SK-N-SH (cell line): ENCODE measurements at regions not wholly inside any gene's neighbourhood (a gene's known extent, or its start where the extent isn't known, plus 50 kb on each side); places are given as distances from the start of the nearest gene placed in this dataset.

Experiments used
- CTCF ChIA-PET: fragments of 300-600, 350-600 bp; formaldehyde crosslinking; extraction: SDS; loops from one replicate; lab custom pipeline; 2021; lab: Yijun Ruan, JAX
- POLR2A ChIA-PET: fragments of 350-600 bp; sonication (Branson Sonifier 250); formaldehyde crosslinking; extraction: SDS; loops from one replicate; lab custom pipeline; 2020; ENCODE audit warnings: antibody characterized with exemption, inconsistent platforms; lab: Yijun Ruan, JAX
- DNase-seq: peaks from one replicate; pipeline ENCODE4 v3.0.0; 2012
- H2AFZ ChIP-seq: fragments of 200-600 bp; sonication (generic); 2 replicates; pipeline ENCODE4 v1.8.1; 2016; ENCODE audit warnings: antibody characterized with exemption, mild to moderate bottlenecking, low read depth
- H3F3A ChIP-seq: fragments of 200-600 bp; sonication (generic); replicated peaks from 2 replicates; pipeline ENCODE3; 2016; ENCODE audit warnings: antibody characterized with exemption, mild to moderate bottlenecking; ENCODE audit not compliant: insufficient read depth
- H3K27ac ChIP-seq, 2 experiments: fragments of 200-500 bp in 1 of 2; fragments of 200-600 bp in 1 of 2; sonication (Bioruptor generic) in 1 of 2; sonication (generic), shearing (Covaris generic) in 1 of 2; 2 replicates each; pipeline versions ENCODE4 v1.5.1 to v1.6.1; 2014 to 2016; ENCODE audit warnings: low read depth in 2 of 2, inconsistent platforms in 1 of 2, low read length in 1 of 2, mild to moderate bottlenecking in 1 of 2, mixed read lengths in 1 of 2
- H3K27me3 ChIP-seq: fragments of 200-600 bp; sonication (generic), shearing (Covaris generic); 2 replicates; pipeline ENCODE4 v1.6.1; 2016; ENCODE audit warnings: mixed run types; ENCODE audit not compliant: insufficient read depth
- H3K36me3 ChIP-seq, 2 experiments: fragments of 200-500 bp in 1 of 2; fragments of 200-600 bp in 1 of 2; sonication (Bioruptor generic) in 1 of 2; sonication (generic) in 1 of 2; replicated peaks in 1 of 2; 2 replicates each; pipeline versions ENCODE3 to v1.5.1; 2014 to 2016; ENCODE audit warnings: low read length in 1 of 2, mild to moderate bottlenecking in 1 of 2; ENCODE audit not compliant: insufficient read depth in 2 of 2, control insufficient read depth in 1 of 2
- H3K4me1 ChIP-seq, 2 experiments: fragments of 200-500 bp in 1 of 2; fragments of 200-600 bp in 1 of 2; sonication (Bioruptor generic) in 1 of 2; sonication (generic), shearing (Covaris generic) in 1 of 2; 2 replicates each; pipeline versions ENCODE4 v1.5.1 to v1.6.1; 2014 to 2016; ENCODE audit warnings: low read depth in 1 of 2, low read length in 1 of 2, mixed run types in 1 of 2; ENCODE audit not compliant: insufficient read depth in 2 of 2, control insufficient read depth in 1 of 2
- H3K4me2 ChIP-seq: fragments of 200-600 bp; sonication (generic), shearing (Covaris generic); 2 replicates; pipeline ENCODE4 v1.6.1; 2017; ENCODE audit warnings: mixed run types
- H3K4me3 ChIP-seq, 2 experiments: fragments of 200-500 bp in 1 of 2; fragments of 200-600 bp in 1 of 2; sonication (Bioruptor generic) in 1 of 2; sonication (generic), shearing (Covaris generic) in 1 of 2; 2 replicates each; pipeline versions ENCODE4 v1.5.1 to v1.8.1; 2014 to 2016; ENCODE audit warnings: low read depth in 2 of 2, inconsistent platforms in 1 of 2, low read length in 1 of 2, mild to moderate bottlenecking in 1 of 2, mixed read lengths in 1 of 2, moderate library complexity in 1 of 2
- H3K79me2 ChIP-seq: fragments of 200-600 bp; sonication (generic); 2 replicates; pipeline ENCODE4 v1.8.1; 2017; ENCODE audit warnings: mild to moderate bottlenecking; ENCODE audit not compliant: insufficient read depth
- H3K9ac ChIP-seq: fragments of 200-600 bp; sonication (generic); 2 replicates; pipeline ENCODE4 v1.6.1; 2017; ENCODE audit warnings: mixed run types
- H3K9me2 ChIP-seq: fragments of 200-600 bp; sonication (generic); 2 replicates; pipeline ENCODE4 v1.6.1; 2017; ENCODE audit warnings: mixed run types
- H3K9me3 ChIP-seq: fragments of 200-600 bp; sonication (generic); 2 replicates; pipeline ENCODE4 v1.6.1; 2017; ENCODE audit warnings: mixed run types, mild to moderate bottlenecking, moderate library complexity
- H4K20me1 ChIP-seq: fragments of 200-600 bp; sonication (generic); 2 replicates; pipeline ENCODE4 v1.6.1; 2017; ENCODE audit warnings: mild to moderate bottlenecking, mixed run types; ENCODE audit not compliant: insufficient read depth
- CTCF ChIP-seq: fragments of 200-600 bp; sonication (generic); IDR thresholded peaks from 2 replicates; pipeline ENCODE4 v1.6.1; 2017; ENCODE audit warnings: antibody characterized with exemption, mild to moderate bottlenecking, moderate library complexity
- ELF1 ChIP-seq: IDR thresholded peaks from 2 replicates; pipeline ENCODE4 v1.4.0; 2012
- EP300 ChIP-seq, 2 experiments: IDR thresholded peaks; 2 replicates each; pipeline versions ENCODE4 v1.4.0 to v1.6.1; 2012; ENCODE audit warnings: borderline replicate concordance in 1 of 2, low read depth in 1 of 2, low read length in 1 of 2
- FOSL2 ChIP-seq: IDR thresholded peaks from 2 replicates; pipeline ENCODE4 v1.4.0; 2012; ENCODE audit warnings: low read depth, mild to moderate bottlenecking, moderate library complexity, borderline replicate concordance
- FOXM1 ChIP-seq: IDR thresholded peaks from 2 replicates; pipeline ENCODE4 v1.4.0; 2012; ENCODE audit warnings: low read depth, mild to moderate bottlenecking
- GABPA ChIP-seq: IDR thresholded peaks from 2 replicates; pipeline ENCODE4 v1.4.0; 2012; ENCODE audit warnings: low read depth, mild to moderate bottlenecking
- GATA2 ChIP-seq: sonication (generic); formaldehyde crosslinking; IDR thresholded peaks from 2 replicates; pipeline ENCODE4 v1.5.0; 2020; ENCODE audit warnings: mild to moderate bottlenecking, missing genetic modification reagents
- MEF2A ChIP-seq: IDR thresholded peaks from 2 replicates; pipeline ENCODE4 v1.4.0; 2012; ENCODE audit warnings: low read depth, borderline replicate concordance
- MXI1 ChIP-seq: IDR thresholded peaks from 2 replicates; pipeline ENCODE4 v1.6.1; 2012; ENCODE audit warnings: mild to moderate bottlenecking, low read depth, low read length, improper control_type of control experiment
- NFIC ChIP-seq: IDR thresholded peaks from 2 replicates; pipeline ENCODE4 v1.4.0; 2012; ENCODE audit warnings: borderline replicate concordance
- NRF1 ChIP-seq: IDR thresholded peaks from 2 replicates; pipeline ENCODE4 v1.6.1; 2012; ENCODE audit warnings: low read depth, mild to moderate bottlenecking, low read length
- POLR2AphosphoS5 ChIP-seq: IDR thresholded peaks from 2 replicates; pipeline ENCODE4 v1.6.1; 2012; ENCODE audit warnings: low read depth, low read length
- RAD21 ChIP-seq: IDR thresholded peaks from 2 replicates; pipeline ENCODE4 v1.6.1; 2012; ENCODE audit warnings: mild to moderate bottlenecking, low read length
- SIN3A ChIP-seq: IDR thresholded peaks from 2 replicates; pipeline ENCODE4 v1.6.1; 2012; ENCODE audit warnings: low read depth, mild to moderate bottlenecking, low read length, moderate library complexity, borderline replicate concordance
- SMC3 ChIP-seq: IDR thresholded peaks from 2 replicates; pipeline ENCODE4 v1.6.1; 2012; ENCODE audit warnings: low read depth, low read length, improper control_type of control experiment
- TAF1 ChIP-seq: IDR thresholded peaks from 2 replicates; pipeline ENCODE4 v1.6.1; 2012; ENCODE audit warnings: low read depth, mild to moderate bottlenecking, low read length, moderate library complexity, borderline replicate concordance
- TCF12 ChIP-seq: IDR thresholded peaks from 2 replicates; pipeline ENCODE4 v1.4.0; 2012
- TEAD4 ChIP-seq: IDR thresholded peaks from 2 replicates; pipeline ENCODE4 v1.4.0; 2012; ENCODE audit warnings: mild to moderate bottlenecking, borderline replicate concordance; ENCODE audit not compliant: insufficient read depth
- USF1 ChIP-seq: IDR thresholded peaks from 2 replicates; pipeline ENCODE4 v1.4.0; 2012; ENCODE audit warnings: low read depth, borderline replicate concordance
- YY1 ChIP-seq: IDR thresholded peaks from 2 replicates; pipeline ENCODE4 v1.4.0; 2012; ENCODE audit warnings: low read depth, mild to moderate bottlenecking
- ZBTB33 ChIP-seq: IDR thresholded peaks from 2 replicates; pipeline ENCODE4 v1.4.0; 2012; ENCODE audit warnings: low read depth, borderline replicate concordance
- WGBS: methylation state at CpG from one replicate; pipeline ENCODE4 v1.1.6; 2017; ENCODE audit warnings: low lambda C conversion rate; 5-methylcytosine and 5-hydroxymethylcytosine counted together

GRCh38 chr6:56406276-56407269, 159.2 kb upstream of the COL21A1 start:
- Histone ChIP-seq H3K9ac (no peak overlapping the region), H4K20me1 (no peaks in the 10 kb centered on the region), H3K9me3 (no peaks in the 10 kb centered on the region; the same call in 1 of the 2 replicates), H3K36me3 (no peaks in the 10 kb centered on the region), H3F3A (no peaks in the 10 kb centered on the region), H3K4me2 (no peak overlapping the region), H3K27me3 (no peaks in the 10 kb centered on the region), H3K4me1 (peaks cover 0 to 2% of the 10 kb centered on the region in 2 experiments; a peak in 2 of 4 replicates), H3K4me3 (no peak overlapping the region), H3K9me2 (no peaks in the 10 kb centered on the region), H3K27ac (no peak overlapping the region), H3K79me2 (no peaks in the 10 kb centered on the region), H2AFZ (no peak overlapping the region)
- POLR2A ChIA-PET: no interaction called here
- CTCF ChIA-PET: no interaction called here
- DNase-seq: no peak
- WGBS: 99% methylated on average over 3 of the region's 3 CpGs
- TF ChIP-seq GATA2 (CRISPR knock-in tag): no peak
- TF ChIP-seq YY1: no peak
- no peak for TF ChIP-seq NFIC
- no peak for TF ChIP-seq RAD21
- TF ChIP-seq ZBTB33: no peak
- no peak for TF ChIP-seq TEAD4
- no peak for TF ChIP-seq POLR2AphosphoS5
- TF ChIP-seq CTCF: no peak
- no peak for TF ChIP-seq SMC3
- TF ChIP-seq EP300 (IDR thresholded peaks at IDR 0.05; ENCODE audit: borderline replicate concordance in 1 of 2, low read depth in 1 of 2, low read length in 1 of 2): no peak

DNA sequence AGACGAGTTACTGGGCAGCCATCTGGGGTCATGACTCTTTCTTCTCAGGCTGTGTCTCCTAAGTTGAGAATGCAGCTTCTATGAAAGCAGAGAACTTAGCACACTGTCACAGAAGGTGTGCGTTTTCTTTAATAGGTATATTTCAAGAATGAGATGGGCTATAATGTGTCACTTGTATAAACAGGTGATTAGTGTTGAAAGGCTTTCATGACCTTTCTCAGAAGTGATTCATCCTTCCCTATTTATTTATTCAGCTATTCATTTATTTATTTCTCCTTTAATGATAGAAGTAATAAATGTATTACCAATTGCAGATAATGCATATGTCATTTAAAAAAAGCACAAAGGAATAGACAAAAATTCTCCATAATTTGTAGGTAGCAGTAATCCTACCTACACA, 157.2 kb upstream of the COL21A1 start:
- 97% methylated on average over 2 of the region's 2 CpGs for WGBS
- TF ChIP-seq MEF2A (no peak), TCF12 (no peak), TAF1 (no peak), SIN3A (no peak), POLR2AphosphoS5 (no peak), FOXM1 (no peak), NRF1 (no peak), FOSL2 (no peak), ELF1 (no peak), GATA2 (CRISPR knock-in tag) (no peak), USF1 (no peak), GABPA (no peak), SMC3 (no peak), CTCF (no peak), MXI1 (no peak)

More for the DNA sequence above, 157.2 kb upstream of the COL21A1 start:
- Histone ChIP-seq H3F3A (no peaks in the 10 kb centered on the region), H3K9me2 (no peaks in the 10 kb centered on the region), H3K27ac (no peak overlapping the region), H4K20me1 (no peaks in the 10 kb centered on the region), H3K27me3 (no peaks in the 10 kb centered on the region), H3K4me2 (no peak overlapping the region), H3K9ac (no peak overlapping the region), H3K4me3 (no peak overlapping the region), H3K79me2 (no peaks in the 10 kb centered on the region; the same call in 1 of the 2 replicates), H2AFZ (no peak overlapping the region), H3K9me3 (no peaks in the 10 kb centered on the region; the same call in 1 of the 2 replicates), H3K36me3 (no peaks in the 10 kb centered on the region), H3K4me1 (peaks cover 0 to 2% of the 10 kb centered on the region in 2 experiments; a peak in 2 of 4 replicates)
- DNase-seq: no peak
- CTCF ChIA-PET: interaction anchor here (1.1 to 1.2 kb wide), 2 partner anchors 40 to 191 kb away, joined by 3 read pairs; no protein-coding TSS in a partner anchor
- POLR2A ChIA-PET: no interaction called here
